GM13977 (cell line): ENCODE measurements at regions not wholly inside any gene's neighbourhood (a gene's known extent, or its start where the extent isn't known, plus 50 kb on each side); places are given as distances from the start of the nearest gene placed in this dataset.

Source experiments
- DNase-seq: peaks from one replicate; pipeline ENCODE4 v3.0.0; 2012; ENCODE audit warnings: low spot score
- in situ Hi-C: fragments of 300-500 bp; cut with MboI; formaldehyde crosslinking; loops from one replicate; pipeline ENCODE4 v1.12.0; 2022; ENCODE audit warnings: low sequenced_read_pairs, low pct_unique_long_range_greater_than_20kb, mixed read lengths, inconsistent platforms; ENCODE audit not compliant: unreplicated experiment
- TF ChIP-seq, protein P1 (sequence below): IDR thresholded peaks from 2 replicates; pipeline ENCODE4 v1.5.1; 2012; ENCODE audit warnings: mild to moderate bottlenecking, control low read depth; ENCODE audit not compliant: insufficient read depth; ENCODE audit errors: extremely low read depth, missing control alignments

- TF ChIP-seq, protein P1, sequence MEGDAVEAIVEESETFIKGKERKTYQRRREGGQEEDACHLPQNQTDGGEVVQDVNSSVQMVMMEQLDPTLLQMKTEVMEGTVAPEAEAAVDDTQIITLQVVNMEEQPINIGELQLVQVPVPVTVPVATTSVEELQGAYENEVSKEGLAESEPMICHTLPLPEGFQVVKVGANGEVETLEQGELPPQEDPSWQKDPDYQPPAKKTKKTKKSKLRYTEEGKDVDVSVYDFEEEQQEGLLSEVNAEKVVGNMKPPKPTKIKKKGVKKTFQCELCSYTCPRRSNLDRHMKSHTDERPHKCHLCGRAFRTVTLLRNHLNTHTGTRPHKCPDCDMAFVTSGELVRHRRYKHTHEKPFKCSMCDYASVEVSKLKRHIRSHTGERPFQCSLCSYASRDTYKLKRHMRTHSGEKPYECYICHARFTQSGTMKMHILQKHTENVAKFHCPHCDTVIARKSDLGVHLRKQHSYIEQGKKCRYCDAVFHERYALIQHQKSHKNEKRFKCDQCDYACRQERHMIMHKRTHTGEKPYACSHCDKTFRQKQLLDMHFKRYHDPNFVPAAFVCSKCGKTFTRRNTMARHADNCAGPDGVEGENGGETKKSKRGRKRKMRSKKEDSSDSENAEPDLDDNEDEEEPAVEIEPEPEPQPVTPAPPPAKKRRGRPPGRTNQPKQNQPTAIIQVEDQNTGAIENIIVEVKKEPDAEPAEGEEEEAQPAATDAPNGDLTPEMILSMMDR, result no peak
- no peak for DNase-seq
- in situ Hi-C loops, result no loop called here
These were observed 446.0 kb downstream of the ISL1 start for GRCh38 chr5:51829230-51829629.

- in situ Hi-C loops, result no loop called here
- TF ChIP-seq, protein P1, result no peak
- no peak for DNase-seq
These were observed 446.4 kb downstream of the ISL1 start for GRCh38 chr5:51829691-51830090.

DNA sequence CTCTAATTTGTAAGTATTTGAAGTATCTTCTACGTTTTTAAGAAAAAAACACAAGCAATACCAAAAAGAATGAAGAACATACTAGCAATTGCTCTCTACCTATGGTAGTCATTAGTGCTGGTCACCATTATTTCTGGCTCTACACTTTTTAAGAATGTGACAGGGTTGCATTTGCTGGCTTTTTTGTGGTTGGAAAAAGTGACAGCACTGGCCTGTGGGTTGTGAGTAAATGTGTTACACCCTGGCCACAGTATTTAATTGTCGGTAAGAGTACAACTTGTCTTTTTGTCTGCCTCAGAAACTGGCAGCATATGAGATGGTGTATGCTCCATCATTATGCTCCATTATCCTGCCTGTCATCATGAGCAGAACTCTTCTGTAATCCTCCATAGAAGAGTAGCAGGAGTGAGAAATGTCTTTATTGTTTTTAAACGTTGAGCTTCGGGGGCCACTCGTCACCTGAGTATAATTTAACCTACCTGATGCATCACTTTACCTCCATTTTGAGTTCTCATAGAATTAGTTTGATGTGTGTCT, 449.8 kb downstream of the ISL1 start:
- DNase-seq, result no peak
- in situ Hi-C loops, result no loop called here
- TF ChIP-seq, protein P1, result no peak

- no peak for DNase-seq
- TF ChIP-seq, protein P1, result no peak
- in situ Hi-C loops, result no loop called here
These were observed 455.2 kb downstream of the ISL1 start for GRCh38 chr5:51838459-51838858.

GRCh38 chr5:51843893-51844292, 460.6 kb downstream of the ISL1 start:
- in situ Hi-C loops, result no loop called here
- TF ChIP-seq, protein P1, result no peak
- no peak for DNase-seq

DNA sequence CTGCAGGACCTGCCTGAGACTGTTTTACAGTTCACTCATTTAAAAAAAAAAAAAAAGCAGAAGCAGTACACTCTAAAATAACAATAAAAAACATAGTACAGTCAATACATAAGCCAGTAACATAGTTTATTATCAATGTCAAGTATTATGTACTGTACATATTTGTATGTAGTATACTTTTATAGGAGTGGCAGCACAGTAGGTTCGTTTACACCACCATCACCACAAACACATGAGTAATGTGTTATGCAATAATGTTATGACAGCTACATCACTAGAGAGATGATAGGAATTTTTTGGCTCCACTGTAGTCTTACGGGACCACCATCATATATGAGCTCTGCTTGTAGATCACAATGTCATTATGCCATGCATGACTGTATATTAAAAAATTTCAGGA, 462.8 kb downstream of the ISL1 start:
- in situ Hi-C loops, result no loop called here
- DNase-seq, result no peak
- TF ChIP-seq, protein P1, result no peak

DNA sequence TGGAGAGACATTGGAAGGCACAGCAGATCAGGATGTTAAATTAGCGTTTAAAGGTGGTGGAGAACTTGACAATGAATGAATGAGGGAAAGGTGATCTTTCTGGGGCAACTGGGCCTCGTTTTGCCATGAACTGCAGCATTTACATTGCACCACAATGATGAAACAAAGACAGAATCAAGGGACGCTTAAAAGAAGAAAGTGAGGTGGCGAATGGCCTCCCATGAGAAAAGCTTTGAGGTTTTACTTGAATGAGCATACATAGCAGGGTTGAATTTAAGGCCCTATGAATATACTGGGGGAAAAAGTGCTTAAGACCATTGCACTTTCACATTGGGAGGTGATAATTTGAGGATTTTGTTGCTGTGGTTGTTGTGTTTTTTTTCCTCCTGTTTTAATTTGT, 476.4 kb downstream of the ISL1 start:
- in situ Hi-C loops, result no loop called here
- DNase-seq, result no peak
- TF ChIP-seq, protein P1, result no peak
